ENCODE measurements at regions not wholly inside any gene's neighbourhood (a gene's known extent, or its start where the extent isn't known, plus 50 kb on each side); places are given as distances from the start of the nearest gene placed in this dataset.

- TF ChIP-seq, protein P1, sequence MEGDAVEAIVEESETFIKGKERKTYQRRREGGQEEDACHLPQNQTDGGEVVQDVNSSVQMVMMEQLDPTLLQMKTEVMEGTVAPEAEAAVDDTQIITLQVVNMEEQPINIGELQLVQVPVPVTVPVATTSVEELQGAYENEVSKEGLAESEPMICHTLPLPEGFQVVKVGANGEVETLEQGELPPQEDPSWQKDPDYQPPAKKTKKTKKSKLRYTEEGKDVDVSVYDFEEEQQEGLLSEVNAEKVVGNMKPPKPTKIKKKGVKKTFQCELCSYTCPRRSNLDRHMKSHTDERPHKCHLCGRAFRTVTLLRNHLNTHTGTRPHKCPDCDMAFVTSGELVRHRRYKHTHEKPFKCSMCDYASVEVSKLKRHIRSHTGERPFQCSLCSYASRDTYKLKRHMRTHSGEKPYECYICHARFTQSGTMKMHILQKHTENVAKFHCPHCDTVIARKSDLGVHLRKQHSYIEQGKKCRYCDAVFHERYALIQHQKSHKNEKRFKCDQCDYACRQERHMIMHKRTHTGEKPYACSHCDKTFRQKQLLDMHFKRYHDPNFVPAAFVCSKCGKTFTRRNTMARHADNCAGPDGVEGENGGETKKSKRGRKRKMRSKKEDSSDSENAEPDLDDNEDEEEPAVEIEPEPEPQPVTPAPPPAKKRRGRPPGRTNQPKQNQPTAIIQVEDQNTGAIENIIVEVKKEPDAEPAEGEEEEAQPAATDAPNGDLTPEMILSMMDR (conservative IDR thresholded peaks at IDR 0.05; ENCODE audit: low read depth, low read length): no peak
- no peak for TF ChIP-seq EZH2 (IDR thresholded peaks at IDR 0.05; ENCODE audit: low read length, unreplicated experiment)
Measured at GRCh38 chr16:80226499-80226898, 314.3 kb upstream of the DYNLRB2 start.

Data from PC-3 (cell line).